Dedifferentiated amniotic fluid mesenchymal stem cell (primary cell): ENCODE measurements at regions not wholly inside any gene's neighbourhood (a gene's known extent, or its start where the extent isn't known, plus 50 kb on each side); places are given as distances from the start of the nearest gene placed in this dataset.
"Not testable (repeated sequence)": the region's sequence is repeated elsewhere in the genome, so short reads cannot be mapped to it uniquely, and the experiment has no call there.

Experiments used
- DNase-seq: peaks from one replicate; pipeline ENCODE4 v3.0.0-alpha.2; 2016; ENCODE audit errors: extremely low spot score

GRCh38 chr5:1588071-1588694 lies 64.4 kb upstream of the LPCAT1 start:
- DNase-seq = not testable (repeated sequence)

DNA sequence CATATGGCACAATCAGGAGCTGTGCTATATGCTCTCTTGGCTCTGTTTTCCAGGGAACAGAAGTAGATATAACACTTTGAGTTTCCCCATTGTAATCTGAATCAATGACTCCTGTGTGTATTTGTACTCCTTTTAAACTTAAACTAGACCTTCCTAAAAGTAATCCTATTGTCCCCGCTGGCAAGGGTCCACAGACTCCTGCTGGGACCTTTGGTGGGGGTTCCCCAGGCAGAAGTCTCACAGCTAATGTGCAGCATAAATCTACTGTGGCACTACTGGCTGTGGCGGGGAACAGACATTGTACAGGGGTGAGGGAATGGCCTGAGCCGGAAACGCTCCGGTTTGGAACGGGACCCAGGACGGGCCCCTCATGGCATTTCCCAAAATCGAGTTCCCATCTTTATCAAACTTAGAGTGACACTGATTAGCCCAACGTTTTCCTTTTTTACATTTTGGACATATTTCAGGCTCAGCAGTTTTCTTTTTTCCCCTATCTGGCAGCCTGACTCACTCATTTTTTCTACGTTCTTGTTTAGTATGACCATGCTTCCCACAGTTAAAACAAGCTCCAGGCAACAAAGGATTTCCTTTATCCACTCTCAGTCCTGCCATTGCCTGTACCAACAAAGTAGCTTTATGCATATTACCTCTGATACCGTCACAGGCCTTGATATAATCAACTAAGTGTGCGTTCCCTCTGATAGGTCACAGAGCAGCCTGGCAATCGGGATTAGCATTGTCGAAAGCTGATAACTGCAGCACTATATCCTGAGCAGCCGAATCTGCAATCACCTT lies 59.5 kb upstream of the LPCAT1 start:
- not testable (repeated sequence) for DNase-seq

DNA sequence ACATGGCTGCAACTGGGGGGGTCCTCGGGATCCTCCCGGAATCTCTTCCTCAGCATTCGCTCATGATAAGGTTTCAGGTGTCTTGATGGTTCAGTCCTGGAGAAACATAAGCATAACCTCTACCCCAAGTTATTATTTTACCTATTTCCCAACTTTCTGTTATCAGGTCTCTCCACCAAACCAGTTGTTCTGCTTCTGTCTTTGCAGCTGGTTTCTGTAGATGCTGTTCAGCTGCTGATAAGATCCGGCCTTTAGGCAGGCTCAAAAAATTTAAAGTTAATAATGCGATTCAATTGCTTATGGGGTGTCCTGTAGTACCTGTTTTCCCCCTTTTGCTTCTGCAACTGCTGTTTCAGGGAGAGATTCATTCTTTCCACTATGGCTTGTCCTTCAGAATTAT lies 55.6 kb upstream of the LPCAT1 start:
- not testable (repeated sequence) for DNase-seq

DNA sequence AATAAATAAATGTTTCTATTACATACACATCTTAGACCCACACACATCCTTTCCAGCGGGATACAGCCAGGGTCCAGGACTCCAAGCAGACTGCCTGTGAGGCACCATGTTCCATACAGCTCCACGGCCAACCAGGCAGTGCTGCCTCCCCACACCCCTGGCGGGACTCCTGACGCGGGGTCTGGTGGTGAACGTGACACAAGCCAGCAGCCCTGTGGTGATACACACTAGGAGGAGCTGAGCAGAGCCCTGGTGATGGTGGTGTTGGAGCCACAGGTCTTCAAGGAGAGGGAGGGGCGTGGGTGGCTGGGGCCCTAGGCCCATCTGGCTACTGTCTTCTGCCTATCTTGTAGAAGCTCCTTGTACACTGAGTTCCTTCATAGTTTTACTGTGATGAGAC lies 53.1 kb upstream of the LPCAT1 start:
- DNase-seq = not testable (repeated sequence)

- DNase-seq = not testable (repeated sequence)
Observed at GRCh38 chr5:1575991-1576714, 52.4 kb upstream of the LPCAT1 start.

DNA sequence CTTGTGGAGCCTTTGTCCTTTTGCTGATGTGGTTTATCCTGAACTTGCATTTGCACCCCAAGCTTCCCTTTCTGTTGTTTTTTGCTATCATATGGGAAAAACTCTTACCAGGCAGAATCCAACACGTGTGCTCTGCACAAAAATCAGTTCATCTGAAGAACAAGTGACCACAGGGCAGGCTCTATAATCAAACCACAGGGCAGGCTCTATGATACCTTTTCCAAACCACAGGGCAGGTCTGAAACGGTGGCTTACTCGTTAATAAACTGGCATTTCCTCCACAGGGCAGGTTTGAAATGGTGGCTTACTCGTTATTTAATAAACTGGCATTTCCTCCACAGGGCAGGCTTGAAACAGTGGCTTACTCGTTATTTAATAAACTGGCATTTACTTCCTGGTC lies 51.7 kb upstream of the LPCAT1 start:
- not testable (repeated sequence) for DNase-seq

DNA sequence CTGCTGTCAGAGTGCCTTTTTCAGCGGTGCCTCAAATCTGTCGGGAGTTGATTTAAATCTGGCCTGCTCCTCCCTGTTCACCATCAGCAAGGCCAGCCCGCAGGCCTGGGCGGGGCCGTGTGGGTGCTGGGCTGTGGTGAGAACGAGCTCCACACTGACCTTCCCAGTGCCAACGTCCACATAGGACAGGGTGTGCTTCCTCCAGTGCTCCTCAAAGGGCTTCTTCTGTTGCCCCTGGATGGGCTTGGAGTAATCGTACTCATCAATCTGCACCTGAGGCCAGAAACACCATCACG lies 50.2 kb upstream of the LPCAT1 start:
- DNase-seq = not testable (repeated sequence)

GRCh38 chr5:1573217-1574022 lies 49.7 kb upstream of the LPCAT1 start:
- DNase-seq = not testable (repeated sequence)
